Peyer's patch (tissue), 4 donors: ENCODE measurements at regions not wholly inside any gene's neighbourhood (a gene's known extent, or its start where the extent isn't known, plus 50 kb on each side); places are given as distances from the start of the nearest gene placed in this dataset.

ENCODE experiments used
- POLR2A ChIP-seq, 2 donors: fragments of 450-650 bp; IDR thresholded peaks; one replicate each; pipeline ENCODE4 v1.5.1; 2017; ENCODE audit warnings: antibody characterized with exemption in 2 of 2, mild to moderate bottlenecking in 2 of 2, moderate library complexity in 2 of 2
- TF ChIP-seq, protein P1 (sequence below), 6 experiments: fragments of 450-650 bp in 4 of 6; fragments of 200-600 bp in 2 of 6; sonication (generic) in 1 of 6; IDR thresholded peaks; one replicate each; pipeline ENCODE4 v1.5.1; 2017 to 2019; ENCODE audit warnings: antibody characterized with exemption in 6 of 6, mild to moderate bottlenecking in 3 of 6, moderate library complexity in 1 of 6

DNA sequence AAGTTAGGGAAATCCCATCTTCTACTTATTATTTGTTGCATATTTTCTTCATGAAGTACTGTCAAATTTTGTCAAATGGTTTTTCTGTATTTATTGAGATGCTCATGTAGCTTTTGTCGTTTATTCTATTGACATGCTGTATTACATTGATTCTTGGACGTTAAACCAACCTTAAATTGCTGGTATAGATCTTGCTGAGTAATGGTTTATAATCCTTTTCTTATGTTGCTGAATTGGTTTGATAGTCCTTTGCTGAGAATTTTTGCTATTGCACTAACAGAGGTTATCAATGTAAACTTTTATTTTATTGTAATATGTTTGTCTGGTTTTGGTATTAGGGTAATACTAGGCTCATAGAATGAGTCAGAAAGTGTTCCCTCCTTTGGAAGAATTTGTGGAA is 54.3 kb upstream of the COL6A5 start:
- TF ChIP-seq POLR2A (IDR thresholded peaks at IDR 0.05): no peak
- TF ChIP-seq, protein P1, sequence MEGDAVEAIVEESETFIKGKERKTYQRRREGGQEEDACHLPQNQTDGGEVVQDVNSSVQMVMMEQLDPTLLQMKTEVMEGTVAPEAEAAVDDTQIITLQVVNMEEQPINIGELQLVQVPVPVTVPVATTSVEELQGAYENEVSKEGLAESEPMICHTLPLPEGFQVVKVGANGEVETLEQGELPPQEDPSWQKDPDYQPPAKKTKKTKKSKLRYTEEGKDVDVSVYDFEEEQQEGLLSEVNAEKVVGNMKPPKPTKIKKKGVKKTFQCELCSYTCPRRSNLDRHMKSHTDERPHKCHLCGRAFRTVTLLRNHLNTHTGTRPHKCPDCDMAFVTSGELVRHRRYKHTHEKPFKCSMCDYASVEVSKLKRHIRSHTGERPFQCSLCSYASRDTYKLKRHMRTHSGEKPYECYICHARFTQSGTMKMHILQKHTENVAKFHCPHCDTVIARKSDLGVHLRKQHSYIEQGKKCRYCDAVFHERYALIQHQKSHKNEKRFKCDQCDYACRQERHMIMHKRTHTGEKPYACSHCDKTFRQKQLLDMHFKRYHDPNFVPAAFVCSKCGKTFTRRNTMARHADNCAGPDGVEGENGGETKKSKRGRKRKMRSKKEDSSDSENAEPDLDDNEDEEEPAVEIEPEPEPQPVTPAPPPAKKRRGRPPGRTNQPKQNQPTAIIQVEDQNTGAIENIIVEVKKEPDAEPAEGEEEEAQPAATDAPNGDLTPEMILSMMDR (IDR thresholded peaks at IDR 0.05): no peak
